ENCODE measurements at regions not wholly inside any gene's neighbourhood (a gene's known extent, or its start where the extent isn't known, plus 50 kb on each side); places are given as distances from the start of the nearest gene placed in this dataset.

GRCh38 chr13:34162544-34162933, 344.6 kb downstream of the RFC3 start:
- TF ChIP-seq RXRA (IDR thresholded peaks at IDR 0.05) = no peak
- no peak for TF ChIP-seq EGR1 (IDR thresholded peaks at IDR 0.05; ENCODE audit: low read depth in 2 of 2)
- TF ChIP-seq, protein P1, sequence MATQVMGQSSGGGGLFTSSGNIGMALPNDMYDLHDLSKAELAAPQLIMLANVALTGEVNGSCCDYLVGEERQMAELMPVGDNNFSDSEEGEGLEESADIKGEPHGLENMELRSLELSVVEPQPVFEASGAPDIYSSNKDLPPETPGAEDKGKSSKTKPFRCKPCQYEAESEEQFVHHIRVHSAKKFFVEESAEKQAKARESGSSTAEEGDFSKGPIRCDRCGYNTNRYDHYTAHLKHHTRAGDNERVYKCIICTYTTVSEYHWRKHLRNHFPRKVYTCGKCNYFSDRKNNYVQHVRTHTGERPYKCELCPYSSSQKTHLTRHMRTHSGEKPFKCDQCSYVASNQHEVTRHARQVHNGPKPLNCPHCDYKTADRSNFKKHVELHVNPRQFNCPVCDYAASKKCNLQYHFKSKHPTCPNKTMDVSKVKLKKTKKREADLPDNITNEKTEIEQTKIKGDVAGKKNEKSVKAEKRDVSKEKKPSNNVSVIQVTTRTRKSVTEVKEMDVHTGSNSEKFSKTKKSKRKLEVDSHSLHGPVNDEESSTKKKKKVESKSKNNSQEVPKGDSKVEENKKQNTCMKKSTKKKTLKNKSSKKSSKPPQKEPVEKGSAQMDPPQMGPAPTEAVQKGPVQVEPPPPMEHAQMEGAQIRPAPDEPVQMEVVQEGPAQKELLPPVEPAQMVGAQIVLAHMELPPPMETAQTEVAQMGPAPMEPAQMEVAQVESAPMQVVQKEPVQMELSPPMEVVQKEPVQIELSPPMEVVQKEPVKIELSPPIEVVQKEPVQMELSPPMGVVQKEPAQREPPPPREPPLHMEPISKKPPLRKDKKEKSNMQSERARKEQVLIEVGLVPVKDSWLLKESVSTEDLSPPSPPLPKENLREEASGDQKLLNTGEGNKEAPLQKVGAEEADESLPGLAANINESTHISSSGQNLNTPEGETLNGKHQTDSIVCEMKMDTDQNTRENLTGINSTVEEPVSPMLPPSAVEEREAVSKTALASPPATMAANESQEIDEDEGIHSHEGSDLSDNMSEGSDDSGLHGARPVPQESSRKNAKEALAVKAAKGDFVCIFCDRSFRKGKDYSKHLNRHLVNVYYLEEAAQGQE (IDR thresholded peaks at IDR 0.05) = no peak
- TF ChIP-seq SP1 (IDR thresholded peaks at IDR 0.05) = no peak
- TF ChIP-seq FOXA1 (IDR thresholded peaks at IDR 0.05) = no peak
- TF ChIP-seq HNF4A (conservative IDR thresholded peaks at IDR 0.05) = no peak
- TF ChIP-seq, protein P2, sequence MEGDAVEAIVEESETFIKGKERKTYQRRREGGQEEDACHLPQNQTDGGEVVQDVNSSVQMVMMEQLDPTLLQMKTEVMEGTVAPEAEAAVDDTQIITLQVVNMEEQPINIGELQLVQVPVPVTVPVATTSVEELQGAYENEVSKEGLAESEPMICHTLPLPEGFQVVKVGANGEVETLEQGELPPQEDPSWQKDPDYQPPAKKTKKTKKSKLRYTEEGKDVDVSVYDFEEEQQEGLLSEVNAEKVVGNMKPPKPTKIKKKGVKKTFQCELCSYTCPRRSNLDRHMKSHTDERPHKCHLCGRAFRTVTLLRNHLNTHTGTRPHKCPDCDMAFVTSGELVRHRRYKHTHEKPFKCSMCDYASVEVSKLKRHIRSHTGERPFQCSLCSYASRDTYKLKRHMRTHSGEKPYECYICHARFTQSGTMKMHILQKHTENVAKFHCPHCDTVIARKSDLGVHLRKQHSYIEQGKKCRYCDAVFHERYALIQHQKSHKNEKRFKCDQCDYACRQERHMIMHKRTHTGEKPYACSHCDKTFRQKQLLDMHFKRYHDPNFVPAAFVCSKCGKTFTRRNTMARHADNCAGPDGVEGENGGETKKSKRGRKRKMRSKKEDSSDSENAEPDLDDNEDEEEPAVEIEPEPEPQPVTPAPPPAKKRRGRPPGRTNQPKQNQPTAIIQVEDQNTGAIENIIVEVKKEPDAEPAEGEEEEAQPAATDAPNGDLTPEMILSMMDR (IDR thresholded peaks at IDR 0.05; ENCODE audit: low read depth, low read length, missing input control) = no peak
- TF ChIP-seq JUND (IDR thresholded peaks at IDR 0.05) = no peak
- TF ChIP-seq RAD21 (IDR thresholded peaks at IDR 0.05) = no peak
- no peak for TF ChIP-seq HNF4G (IDR thresholded peaks at IDR 0.05)
- no peak for TF ChIP-seq ZBTB33 (IDR thresholded peaks at IDR 0.05)
- H3K4me1 ChIP-seq (ENCODE audit: control insufficient read depth in 4 of 4, insufficient read depth in 4 of 4, low read length in 3 of 4) = no peaks in the 10 kb centered on the region
- H3K27me3 ChIP-seq (ENCODE audit: control insufficient read depth in 4 of 4, insufficient read depth in 4 of 4, low read length in 3 of 4) = peaks cover 0 to 2% (median under 1%) of the 10 kb centered on the region in 4 donors
- no peak overlapping the region for H3K27ac ChIP-seq (ENCODE audit: low read depth in 1 of 2, low read length in 2 of 2)
- H3K9me3 ChIP-seq (ENCODE audit: control insufficient read depth in 4 of 4, low read length in 3 of 4) = no peaks in the 10 kb centered on the region
- WGBS = 57% methylated on average over 3 of the region's 3 CpGs
- H3K36me3 ChIP-seq (ENCODE audit: control insufficient read depth in 4 of 4, insufficient read depth in 3 of 4, low read depth in 1 of 4, low read length in 3 of 4) = no peaks in the 10 kb centered on the region
- no peak overlapping the region for H3K4me3 ChIP-seq (ENCODE audit: low read depth in 1 of 3, low read length in 3 of 3)
- no peak for DNase-seq (ENCODE audit: low spot score)
- no peak overlapping the region for H3K9ac ChIP-seq (ENCODE audit: low read depth in 1 of 2, low read length in 2 of 2)

GRCh38 chr13:34164582-34164981, 346.6 kb downstream of the RFC3 start:
- Histone ChIP-seq H3K27me3 (ENCODE audit: control insufficient read depth in 4 of 4, insufficient read depth in 4 of 4, low read length in 3 of 4) (peaks cover 0 to 2% (median under 1%) of the 10 kb centered on the region in 4 donors), H3K4me3 (ENCODE audit: low read depth in 1 of 3, low read length in 3 of 3) (no peak overlapping the region), H3K9ac (ENCODE audit: low read depth in 1 of 2, low read length in 2 of 2) (no peak overlapping the region), H3K27ac (ENCODE audit: low read depth in 1 of 2, low read length in 2 of 2) (no peak overlapping the region), H3K9me3 (ENCODE audit: control insufficient read depth in 4 of 4, low read length in 3 of 4) (no peaks in the 10 kb centered on the region), H3K36me3 (ENCODE audit: control insufficient read depth in 4 of 4, insufficient read depth in 3 of 4, low read depth in 1 of 4, low read length in 3 of 4) (no peaks in the 10 kb centered on the region), H3K4me1 (ENCODE audit: control insufficient read depth in 4 of 4, insufficient read depth in 4 of 4, low read length in 3 of 4) (no peaks in the 10 kb centered on the region)
- 85% methylated on average over 6 of the region's 6 CpGs for WGBS
- DNase-seq (ENCODE audit: low spot score) = no peak
- TF ChIP-seq ATF3 (IDR thresholded peaks at IDR 0.05) = no peak
- TF ChIP-seq, protein P1 (IDR thresholded peaks at IDR 0.05) = no peak
- no peak for TF ChIP-seq HNF4G (IDR thresholded peaks at IDR 0.05)
- TF ChIP-seq FOXA2 (IDR thresholded peaks at IDR 0.05) = no peak
- TF ChIP-seq TAF1 (conservative IDR thresholded peaks at IDR 0.05) = no peak
- no peak for TF ChIP-seq YY1 (IDR thresholded peaks at IDR 0.05)
- TF ChIP-seq NR2F2 (IDR thresholded peaks at IDR 0.05) = no peak
- TF ChIP-seq JUND (IDR thresholded peaks at IDR 0.05) = no peak
- no peak for TF ChIP-seq RAD21 (IDR thresholded peaks at IDR 0.05)
- TF ChIP-seq ZBTB33 (IDR thresholded peaks at IDR 0.05) = no peak
- TF ChIP-seq GABPA (IDR thresholded peaks at IDR 0.05 in 1 of 2, conservative IDR thresholded peaks at IDR 0.05 in 1 of 2) = no peak
- no peak for TF ChIP-seq HNF4A (conservative IDR thresholded peaks at IDR 0.05)
- TF ChIP-seq MAX (IDR thresholded peaks at IDR 0.05) = no peak
- TF ChIP-seq FOXA1 (IDR thresholded peaks at IDR 0.05) = no peak

Data from liver (tissue), 8 donors.